HG02623 (cell line): ENCODE measurements at regions not wholly inside any gene's neighbourhood (a gene's known extent, or its start where the extent isn't known, plus 50 kb on each side); places are given as distances from the start of the nearest gene placed in this dataset.
"Not testable (repeated sequence)": the region's sequence is repeated elsewhere in the genome, so short reads cannot be mapped to it uniquely, and the experiment has no call there.

Experiments used
- ATAC-seq: cut with Tn5 transposase; IDR thresholded peaks from one replicate; pipeline ENCODE4 v1.9.1; 2021; ENCODE audit warnings: moderate library complexity; ENCODE audit not compliant: unreplicated experiment

- no peak for ATAC-seq
Observed at GRCh38 chr12:30166006-30166795, 382.5 kb upstream of the TMTC1 start.

- ATAC-seq, result no peak
Observed at GRCh38 chr12:30164382-30165318, 380.9 kb upstream of the TMTC1 start.

GRCh38 chr12:30156833-30157232 lies 373.1 kb upstream of the TMTC1 start:
- not testable (repeated sequence) for ATAC-seq

- no peak for ATAC-seq
Observed at GRCh38 chr12:30155001-30155730, 371.4 kb upstream of the TMTC1 start.

- no peak for ATAC-seq
Observed at GRCh38 chr12:30153981-30154380, 370.2 kb upstream of the TMTC1 start.

GRCh38 chr12:30152705-30153104 lies 369.0 kb upstream of the TMTC1 start:
- no peak for ATAC-seq

GRCh38 chr12:30151831-30152230 lies 368.1 kb upstream of the TMTC1 start:
- no peak for ATAC-seq

- no peak for ATAC-seq
Observed at GRCh38 chr12:30146561-30146960, 362.8 kb upstream of the TMTC1 start.

- no peak for ATAC-seq
Observed at GRCh38 chr12:30145684-30146032, 361.9 kb upstream of the TMTC1 start.

- ATAC-seq, result no peak
Observed at GRCh38 chr12:30144777-30145683, 361.3 kb upstream of the TMTC1 start.

GRCh38 chr12:30142301-30142700 lies 358.6 kb upstream of the TMTC1 start:
- no peak for ATAC-seq

GRCh38 chr12:30138483-30138882 lies 354.7 kb upstream of the TMTC1 start:
- no peak for ATAC-seq

- no peak for ATAC-seq
Observed at GRCh38 chr12:30136696-30137095, 353.0 kb upstream of the TMTC1 start.

GRCh38 chr12:30135776-30136175 lies 352.0 kb upstream of the TMTC1 start:
- no peak for ATAC-seq

- ATAC-seq, result no peak
Observed at GRCh38 chr12:30134229-30134628, 350.5 kb upstream of the TMTC1 start.

GRCh38 chr12:30126944-30127343 lies 343.2 kb upstream of the TMTC1 start:
- no peak for ATAC-seq

- ATAC-seq, result no peak
Observed at GRCh38 chr12:30120522-30120921, 336.8 kb upstream of the TMTC1 start.

GRCh38 chr12:30117483-30117882 lies 333.7 kb upstream of the TMTC1 start:
- no peak for ATAC-seq

- ATAC-seq, result no peak
Observed at GRCh38 chr12:30111719-30112118, 328.0 kb upstream of the TMTC1 start.

- no peak for ATAC-seq
Observed at GRCh38 chr12:30110958-30111586, 327.3 kb upstream of the TMTC1 start.
